Endothelial cell (in vitro differentiated cells): ENCODE measurements at regions not wholly inside any gene's neighbourhood (a gene's known extent, or its start where the extent isn't known, plus 50 kb on each side); places are given as distances from the start of the nearest gene placed in this dataset.

Experiments used
- DNase-seq: peaks from one replicate; pipeline ENCODE4 v3.0.0; 2021; ENCODE audit warnings: low spot score
- H3K27ac Mint-ChIP-seq: one replicate; pipeline ENCODE4 v1.8.0; 2021; ENCODE audit warnings: mixed read lengths, inconsistent platforms; ENCODE audit not compliant: unreplicated experiment
- H3K27me3 Mint-ChIP-seq: one replicate; pipeline ENCODE4 v1.8.0; 2021; ENCODE audit warnings: mild to moderate bottlenecking, moderate library complexity, mixed read lengths, inconsistent platforms; ENCODE audit not compliant: unreplicated experiment
- H3K36me3 Mint-ChIP-seq: one replicate; pipeline ENCODE4 v1.8.0; 2021; ENCODE audit warnings: mild to moderate bottlenecking, low read depth, mixed read lengths, inconsistent platforms; ENCODE audit not compliant: unreplicated experiment
- H3K4me1 Mint-ChIP-seq: one replicate; pipeline ENCODE4 v1.8.0; 2021; ENCODE audit warnings: mild to moderate bottlenecking, mixed read lengths, inconsistent platforms; ENCODE audit not compliant: unreplicated experiment
- H3K4me3 Mint-ChIP-seq: one replicate; pipeline ENCODE4 v1.8.0; 2021; ENCODE audit warnings: mild to moderate bottlenecking, mixed read lengths, inconsistent platforms; ENCODE audit not compliant: unreplicated experiment
- H3K9me3 Mint-ChIP-seq: one replicate; pipeline ENCODE4 v1.8.0; 2021; ENCODE audit warnings: mixed read lengths, inconsistent platforms; ENCODE audit not compliant: unreplicated experiment
- CTCF ChIP-seq: fragments of 200-600 bp; sonication (generic); IDR thresholded peaks from one replicate; pipeline ENCODE4 v1.5.0; 2021; ENCODE audit warnings: antibody characterized with exemption; ENCODE audit not compliant: unreplicated experiment

DNA sequence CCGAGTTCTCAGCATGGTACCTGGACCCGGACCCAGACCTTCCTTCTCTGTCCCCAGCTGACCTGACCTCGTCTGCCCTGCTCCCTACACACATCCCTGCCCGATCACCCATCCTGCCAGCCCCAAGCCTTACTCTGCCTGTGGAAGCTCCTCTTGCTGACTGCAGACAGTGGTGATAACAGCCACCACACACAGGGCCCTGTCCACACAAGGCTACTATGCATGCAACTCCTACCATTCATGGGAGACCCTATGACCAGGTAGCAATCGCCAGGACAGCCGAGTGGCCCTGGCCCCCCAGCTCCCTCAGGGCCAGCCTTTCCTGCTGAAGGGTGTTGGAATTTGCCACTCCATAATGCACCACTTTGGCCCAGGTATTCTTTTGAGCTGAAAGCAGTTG is 233.6 kb downstream of the BRD1 start:
- Mint-ChIP-seq H3K27me3 (no peaks in the 10 kb centered on the region), H3K4me1 (no peaks in the 10 kb centered on the region), H3K36me3 (no peaks in the 10 kb centered on the region), H3K4me3 (no peak overlapping the region), H3K9me3 (no peaks in the 10 kb centered on the region), H3K27ac (no peak overlapping the region)
- TF ChIP-seq CTCF, result no peak
- DNase-seq, result no peak

- Mint-ChIP-seq H3K27me3 (no peaks in the 10 kb centered on the region), H3K36me3 (no peaks in the 10 kb centered on the region), H3K4me1 (no peaks in the 10 kb centered on the region), H3K27ac (no peak overlapping the region), H3K4me3 (no peak overlapping the region), H3K9me3 (no peaks in the 10 kb centered on the region)
- DNase-seq, result no peak
- TF ChIP-seq CTCF, result no peak
Measured at GRCh38 chr22:49593509-49593908, 234.2 kb downstream of the BRD1 start.

DNA sequence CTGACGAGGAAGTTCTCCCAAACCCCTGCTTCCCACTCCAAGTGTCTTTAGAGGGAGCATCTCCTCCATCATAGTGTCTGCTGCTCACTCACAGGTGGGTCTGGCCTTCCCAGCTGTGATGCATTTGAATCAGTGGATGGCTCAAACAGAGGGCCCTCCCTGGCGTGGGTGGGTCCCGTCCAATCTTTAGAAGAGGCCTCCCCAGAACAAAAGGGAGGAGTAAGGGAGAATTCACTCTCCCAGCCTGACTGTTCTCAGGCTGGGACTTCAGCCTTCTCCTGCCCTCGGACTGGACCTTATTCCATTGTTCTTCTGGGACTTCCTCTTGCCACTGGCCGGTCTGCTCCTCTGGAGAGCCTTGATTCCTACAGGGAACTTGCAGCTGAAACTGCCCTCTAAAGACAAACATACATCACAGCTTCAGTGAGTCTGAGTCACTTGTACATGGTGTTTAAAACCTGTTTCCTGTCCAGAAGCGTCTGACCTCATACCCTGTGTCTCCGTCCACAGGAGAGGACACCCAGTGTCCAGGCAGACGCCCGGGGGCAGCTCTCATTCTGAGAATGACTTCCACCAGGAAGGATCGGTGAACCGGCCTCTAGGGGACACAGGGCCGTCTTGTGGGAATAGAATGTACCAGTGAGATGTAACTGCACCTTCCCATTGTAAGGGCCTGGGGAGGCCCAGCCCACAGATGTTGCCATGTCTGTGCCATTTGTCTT is 234.7 kb downstream of the BRD1 start:
- H3K4me1 Mint-ChIP-seq, result no peaks in the 10 kb centered on the region
- H3K27me3 Mint-ChIP-seq, result no peaks in the 10 kb centered on the region
- H3K36me3 Mint-ChIP-seq, result no peaks in the 10 kb centered on the region
- DNase-seq, result no peak
- H3K4me3 Mint-ChIP-seq, result no peak overlapping the region
- H3K27ac Mint-ChIP-seq, result no peak overlapping the region
- no peak for TF ChIP-seq CTCF
- no peaks in the 10 kb centered on the region for H3K9me3 Mint-ChIP-seq

DNA sequence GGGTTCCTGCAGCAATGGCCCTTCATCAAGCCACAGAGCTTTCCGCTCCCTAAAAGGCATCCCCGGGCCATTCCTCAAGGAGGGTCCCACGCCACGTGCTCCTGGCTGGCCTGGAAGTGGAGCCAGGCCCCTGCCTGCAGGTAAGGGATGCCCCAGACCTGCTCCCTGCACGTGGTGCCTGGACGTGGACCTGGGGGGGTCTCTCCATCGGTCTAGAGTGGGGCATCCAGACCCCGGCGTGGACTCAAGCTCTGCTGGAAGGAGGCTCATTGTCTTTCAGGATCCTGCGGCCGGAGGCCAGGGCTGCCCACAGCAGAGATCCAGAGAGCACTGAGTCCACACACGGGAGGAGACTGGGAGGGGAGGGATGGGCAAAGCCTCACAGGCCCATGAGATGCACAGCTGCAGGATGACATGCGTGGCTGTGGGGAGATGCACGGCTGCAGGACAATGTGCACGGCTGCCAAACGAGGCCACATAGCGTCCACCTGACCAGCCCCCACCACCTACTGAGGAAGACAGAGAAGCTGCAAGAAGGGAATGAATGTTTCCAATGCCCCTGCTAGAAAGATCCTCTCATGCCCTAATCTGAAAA is 236.7 kb downstream of the BRD1 start:
- H3K36me3 Mint-ChIP-seq, result no peaks in the 10 kb centered on the region
- TF ChIP-seq CTCF, result no peak
- no peak overlapping the region for H3K4me3 Mint-ChIP-seq
- no peaks in the 10 kb centered on the region for H3K9me3 Mint-ChIP-seq
- no peaks in the 10 kb centered on the region for H3K4me1 Mint-ChIP-seq
- no peaks in the 10 kb centered on the region for H3K27me3 Mint-ChIP-seq
- H3K27ac Mint-ChIP-seq, result no peak overlapping the region
- no peak for DNase-seq

- Mint-ChIP-seq H3K27ac (no peak overlapping the region), H3K4me1 (no peaks in the 10 kb centered on the region), H3K9me3 (no peaks in the 10 kb centered on the region), H3K27me3 (no peaks in the 10 kb centered on the region), H3K36me3 (no peaks in the 10 kb centered on the region), H3K4me3 (no peak overlapping the region)
- DNase-seq, result no peak
- TF ChIP-seq CTCF, result no peak
Measured at GRCh38 chr22:49590381-49590780, 237.3 kb downstream of the BRD1 start.
